ENCODE measurements at regions not wholly inside any gene's neighbourhood (a gene's known extent, or its start where the extent isn't known, plus 50 kb on each side); places are given as distances from the start of the nearest gene placed in this dataset.

DNA sequence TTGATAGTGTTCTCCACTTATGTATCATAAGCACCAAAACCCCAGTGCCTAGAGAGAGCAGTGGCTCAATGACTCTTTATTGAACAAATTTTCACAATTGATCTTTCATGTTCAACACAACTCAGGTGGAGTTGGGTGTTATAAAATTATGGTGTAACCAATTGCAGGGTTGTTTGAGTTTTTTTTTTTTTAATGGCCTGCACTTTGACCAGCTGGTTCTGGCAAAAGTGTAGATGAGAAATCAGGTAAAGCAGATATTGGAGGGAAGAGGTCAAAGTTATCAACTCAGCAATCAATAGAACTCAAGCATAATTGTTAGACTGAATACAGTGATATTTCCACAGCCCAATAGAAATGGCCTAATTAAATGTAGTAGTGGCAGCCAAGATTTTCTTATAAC lies 1386.3 kb downstream of the SUCLG1 start:
- TF ChIP-seq POLR2AphosphoS5 (IDR thresholded peaks at IDR 0.05) (no peak), CTCF (IDR thresholded peaks at IDR 0.05) (no peak), POLR2A (IDR thresholded peaks at IDR 0.05) (no peak)
